ENCODE measurements at regions not wholly inside any gene's neighbourhood (a gene's known extent, or its start where the extent isn't known, plus 50 kb on each side); places are given as distances from the start of the nearest gene placed in this dataset.

DNA sequence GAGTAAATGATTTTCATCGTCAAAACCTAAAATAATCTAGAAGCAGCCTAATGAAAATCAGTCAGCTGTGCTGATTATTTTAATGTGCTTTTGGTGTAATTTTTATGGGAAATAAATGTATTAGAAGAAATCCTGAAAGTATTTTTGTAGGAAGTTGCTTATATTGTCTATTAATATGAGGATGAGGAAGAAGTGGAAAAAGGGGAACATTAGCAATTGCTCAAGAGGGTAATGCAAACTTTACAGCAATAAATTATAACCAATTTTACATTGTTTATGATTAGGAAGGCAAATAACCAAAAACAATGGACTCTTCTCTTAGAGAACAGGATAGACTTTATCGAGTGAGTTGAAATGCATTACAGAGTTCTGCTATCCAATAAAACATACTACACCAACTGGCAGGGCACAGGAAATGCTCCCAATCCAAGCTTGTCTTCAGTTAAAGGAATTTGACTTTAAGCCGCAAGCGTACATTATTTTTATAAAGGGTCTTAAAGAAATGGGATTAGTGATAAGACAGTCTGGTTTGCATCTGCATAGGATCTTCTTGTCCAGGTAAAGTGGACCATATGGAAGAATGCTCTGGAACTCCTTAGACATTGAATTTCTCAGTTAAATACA lies 374.8 kb downstream of the PDGFC start:
- no peak for DNase-seq (ENCODE audit: insufficient read length, low spot score)
- no peak for FAIRE-seq

DNA sequence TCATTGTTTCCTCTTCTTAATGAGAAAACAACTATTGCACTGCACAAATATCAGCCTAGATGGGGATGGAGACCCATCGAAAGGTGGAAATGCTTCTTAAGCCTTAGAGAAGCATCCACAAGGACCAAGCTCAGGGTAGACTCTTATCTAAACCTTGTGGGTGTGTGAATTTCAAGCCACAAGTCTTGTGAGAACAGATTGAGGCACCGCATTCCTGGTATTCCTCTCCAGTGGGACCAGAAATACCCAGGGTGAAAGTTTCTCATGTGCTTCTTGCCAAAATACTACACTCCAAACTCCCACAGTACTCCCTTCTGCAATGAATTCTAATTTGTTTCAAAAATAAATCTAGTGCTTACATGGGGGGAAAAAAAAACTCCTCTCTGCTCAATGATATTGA lies 375.6 kb downstream of the PDGFC start:
- FAIRE-seq: no peak
- no peak for DNase-seq (ENCODE audit: insufficient read length, low spot score)

DNA sequence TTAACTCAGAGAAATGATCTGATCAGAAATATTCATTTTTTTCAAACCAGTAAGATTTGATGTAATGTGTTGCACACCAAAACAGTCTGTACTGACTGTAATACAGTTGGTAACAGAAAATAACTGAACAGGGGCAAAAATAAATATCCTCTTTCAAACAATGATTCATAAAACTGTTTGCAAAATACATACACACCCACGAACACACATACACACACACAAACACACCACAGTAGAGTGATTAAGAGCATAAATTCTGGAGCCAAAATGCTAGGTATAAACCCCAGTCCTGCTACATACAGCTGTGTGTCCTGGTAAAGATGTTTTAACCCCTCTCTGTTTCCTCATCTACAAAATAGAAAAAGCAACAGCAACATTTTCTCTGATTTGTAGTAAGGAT lies 376.6 kb downstream of the PDGFC start:
- FAIRE-seq (no peak), DNase-seq (ENCODE audit: insufficient read length, low spot score) (no peak)

DNA sequence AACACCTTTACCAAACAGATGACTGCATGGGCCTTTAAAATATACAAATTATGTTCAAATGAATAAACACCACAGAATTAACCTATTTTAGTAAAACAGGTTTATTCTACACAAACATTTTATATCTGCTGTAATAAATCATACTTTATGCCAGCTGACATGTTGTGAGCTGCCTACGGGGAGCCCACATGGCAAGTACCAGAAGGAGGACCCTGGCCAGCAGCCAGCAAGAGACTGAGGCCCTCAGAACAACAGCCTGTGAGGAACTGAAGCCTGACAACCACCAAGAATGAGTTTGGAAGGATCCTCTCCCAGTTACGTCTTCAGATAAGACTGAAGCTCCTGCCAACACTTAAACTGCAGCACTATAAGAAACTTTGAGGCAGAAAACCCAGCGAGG lies 377.0 kb downstream of the PDGFC start:
- DNase-seq (ENCODE audit: insufficient read length, low spot score) (no peak), FAIRE-seq (no peak)

DNA sequence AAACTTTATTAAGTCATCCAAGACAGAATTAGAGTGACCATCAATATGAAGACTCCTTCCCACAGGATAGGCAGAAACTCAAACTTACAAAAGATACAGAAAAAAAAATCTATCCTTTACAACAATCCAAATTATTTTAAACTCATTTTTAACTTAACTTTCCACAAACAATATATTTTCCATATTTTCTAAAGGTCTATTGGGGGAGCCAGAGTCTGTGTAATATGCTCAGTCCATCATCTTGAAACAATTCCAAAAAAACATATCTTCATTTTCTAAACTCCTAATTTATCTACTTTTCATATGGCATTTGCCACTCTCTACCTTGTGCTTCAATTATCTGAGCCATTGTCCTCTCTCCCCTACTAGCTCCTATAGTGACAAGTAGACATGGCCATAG lies 378.1 kb downstream of the PDGFC start:
- FAIRE-seq: no peak
- DNase-seq (ENCODE audit: insufficient read length, low spot score): no peak

DNA sequence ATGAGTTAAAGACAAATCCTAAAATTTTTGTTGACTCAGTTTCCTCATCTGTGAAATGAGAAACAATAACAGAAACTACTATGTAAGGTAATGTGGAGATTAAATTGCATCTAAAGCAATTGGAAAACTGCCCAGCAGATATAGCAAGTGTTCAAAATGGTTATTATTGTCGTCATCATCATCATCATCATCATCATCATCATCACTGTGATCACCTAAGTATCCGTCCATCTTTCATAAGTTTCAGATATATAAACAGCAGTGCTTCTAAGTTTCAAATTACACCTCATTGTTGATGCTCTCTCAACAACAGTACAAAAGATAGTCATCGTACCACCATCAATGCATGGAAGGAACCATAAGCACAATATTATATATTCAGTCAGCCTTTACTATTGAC lies 379.9 kb downstream of the PDGFC start:
- FAIRE-seq (no peak), DNase-seq (ENCODE audit: insufficient read length, low spot score) (no peak)

DNA sequence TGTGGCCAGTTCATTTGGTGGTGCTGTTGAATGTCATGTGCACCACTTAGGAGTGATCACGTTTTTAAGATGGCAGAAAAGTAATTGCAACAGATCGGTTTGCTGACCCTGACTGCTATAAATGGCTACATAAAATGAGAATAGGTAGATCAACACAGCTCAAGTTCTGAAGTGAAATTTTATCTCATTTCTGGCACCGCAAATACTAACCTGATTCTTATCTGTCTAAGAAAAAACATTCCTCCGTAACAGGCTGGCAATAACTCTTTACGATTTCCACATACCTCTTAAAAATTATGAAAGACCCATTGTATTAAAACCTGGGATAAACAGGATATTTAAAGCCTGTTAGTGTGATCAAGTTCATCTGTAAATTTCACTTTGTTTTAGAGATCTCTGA lies 387.5 kb downstream of the PDGFC start:
- DNase-seq (ENCODE audit: insufficient read length, low spot score): peak; percentile 25
- FAIRE-seq: peak; percentile 23

DNA sequence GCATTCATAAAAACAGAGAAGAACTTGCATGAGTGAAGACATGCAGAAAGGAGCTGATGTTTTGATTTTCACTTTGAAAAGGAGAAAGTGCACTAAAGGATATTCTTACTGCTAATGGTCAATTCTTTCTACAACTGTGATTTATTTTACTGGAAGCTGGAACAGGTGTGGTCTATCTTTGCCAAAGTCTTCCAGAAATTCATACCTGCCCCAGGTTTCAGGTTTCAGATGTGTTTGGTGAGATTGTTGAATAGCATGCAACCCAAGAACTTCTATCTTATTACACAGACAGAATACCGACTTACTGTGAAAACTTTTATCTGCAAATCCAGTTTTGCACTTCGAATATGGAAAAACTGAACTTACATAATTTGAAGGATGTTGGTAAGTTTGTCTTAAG lies 388.3 kb downstream of the PDGFC start:
- FAIRE-seq (no peak), DNase-seq (ENCODE audit: insufficient read length, low spot score) (no peak)

DNA sequence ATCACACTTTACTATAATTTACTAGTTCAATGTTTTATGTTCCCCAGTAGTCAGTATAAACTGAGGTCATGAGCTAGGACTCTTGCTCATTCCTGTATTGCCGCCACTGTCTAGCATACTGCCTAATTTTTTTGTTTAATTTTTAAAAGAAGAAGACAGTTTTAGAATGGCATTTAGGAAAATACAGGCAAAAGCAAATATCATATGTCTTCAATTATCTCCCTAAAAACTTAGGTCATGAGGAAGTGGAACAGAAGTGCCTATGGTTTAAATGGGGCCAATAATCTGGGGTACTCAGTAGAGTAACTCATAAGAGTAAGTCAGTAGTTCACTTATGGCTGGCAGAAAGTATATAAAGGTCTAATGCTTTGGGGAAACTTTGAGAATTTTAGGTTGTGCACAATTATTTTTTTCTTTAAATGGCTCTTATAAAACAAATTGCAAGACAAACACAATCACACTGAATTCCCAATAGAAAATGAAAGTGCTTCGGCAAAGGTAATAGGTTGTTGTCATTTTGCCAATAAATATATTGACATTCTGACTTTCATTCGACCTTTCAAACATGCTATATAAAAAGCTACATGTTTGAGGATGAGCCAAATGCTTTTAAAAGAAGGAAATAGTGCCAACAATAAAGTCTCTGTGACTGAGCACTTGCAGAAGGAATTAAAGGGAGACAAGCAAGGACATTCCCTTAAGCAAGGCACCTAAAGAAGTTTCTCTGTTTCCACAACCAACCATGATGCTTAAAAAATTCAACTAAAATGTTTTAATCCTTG lies 390.1 kb downstream of the PDGFC start:
- no peak for DNase-seq (ENCODE audit: insufficient read length, low spot score)
- no peak for FAIRE-seq

DNA sequence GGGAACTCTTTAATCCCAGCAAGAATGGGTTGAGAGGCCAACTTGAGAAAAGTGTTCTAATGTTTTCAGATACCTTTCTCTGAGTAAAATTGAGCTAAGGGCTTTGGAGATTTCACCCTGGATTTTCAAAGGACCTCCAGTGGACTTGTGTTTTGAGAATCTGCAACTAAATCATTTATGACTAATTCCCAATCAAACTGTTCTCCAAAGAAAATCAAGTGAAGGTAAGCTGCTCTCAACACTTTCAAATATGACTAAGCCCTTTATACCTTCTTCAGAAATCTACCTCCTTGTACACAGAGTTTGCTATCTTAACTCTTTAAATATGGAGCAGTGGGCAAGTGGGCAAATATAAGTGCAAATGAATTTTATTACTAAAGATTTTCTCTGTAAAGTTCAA lies 392.9 kb downstream of the PDGFC start:
- DNase-seq (ENCODE audit: insufficient read length, low spot score) (no peak), FAIRE-seq (no peak)

DNA sequence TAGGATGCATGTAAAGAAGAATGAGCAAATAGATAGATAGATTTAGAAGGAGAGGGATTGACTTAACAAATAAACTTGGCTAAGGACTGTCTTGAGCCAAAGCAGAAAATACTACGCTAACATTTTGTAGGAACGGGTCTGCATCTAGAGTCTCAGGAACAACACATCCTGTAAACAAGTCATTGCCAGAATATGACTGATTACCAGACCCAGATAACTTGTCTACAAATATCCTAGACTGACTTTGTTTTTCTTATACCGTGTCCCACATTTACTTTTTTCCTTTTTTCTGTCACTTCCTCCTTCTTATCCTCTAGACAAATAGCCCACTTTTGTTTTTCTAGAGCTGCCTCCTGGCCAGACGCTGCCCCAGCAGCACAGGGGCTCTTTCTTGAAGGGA lies 393.6 kb downstream of the PDGFC start:
- FAIRE-seq (no peak), DNase-seq (ENCODE audit: insufficient read length, low spot score) (no peak)

DNA sequence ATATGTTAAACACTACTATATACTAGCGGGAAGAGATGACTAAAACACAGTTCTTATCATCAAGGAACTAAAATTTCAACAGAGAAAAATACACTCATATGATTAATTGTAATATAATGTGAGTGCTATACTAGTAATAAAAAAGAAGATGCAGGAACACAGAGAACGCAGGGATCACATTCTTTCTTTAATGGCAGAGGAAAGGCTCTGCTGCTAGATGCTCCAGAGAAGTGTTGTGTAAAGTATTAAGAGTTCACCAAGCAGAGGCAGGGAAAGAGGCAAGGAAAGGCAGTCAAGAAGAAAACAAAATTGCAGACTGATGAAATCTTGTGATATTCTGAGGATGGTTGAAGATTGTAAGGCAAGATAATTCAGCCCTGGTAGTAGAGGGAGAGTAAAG lies 394.7 kb downstream of the PDGFC start:
- no peak for FAIRE-seq
- DNase-seq (ENCODE audit: insufficient read length, low spot score): no peak

DNA sequence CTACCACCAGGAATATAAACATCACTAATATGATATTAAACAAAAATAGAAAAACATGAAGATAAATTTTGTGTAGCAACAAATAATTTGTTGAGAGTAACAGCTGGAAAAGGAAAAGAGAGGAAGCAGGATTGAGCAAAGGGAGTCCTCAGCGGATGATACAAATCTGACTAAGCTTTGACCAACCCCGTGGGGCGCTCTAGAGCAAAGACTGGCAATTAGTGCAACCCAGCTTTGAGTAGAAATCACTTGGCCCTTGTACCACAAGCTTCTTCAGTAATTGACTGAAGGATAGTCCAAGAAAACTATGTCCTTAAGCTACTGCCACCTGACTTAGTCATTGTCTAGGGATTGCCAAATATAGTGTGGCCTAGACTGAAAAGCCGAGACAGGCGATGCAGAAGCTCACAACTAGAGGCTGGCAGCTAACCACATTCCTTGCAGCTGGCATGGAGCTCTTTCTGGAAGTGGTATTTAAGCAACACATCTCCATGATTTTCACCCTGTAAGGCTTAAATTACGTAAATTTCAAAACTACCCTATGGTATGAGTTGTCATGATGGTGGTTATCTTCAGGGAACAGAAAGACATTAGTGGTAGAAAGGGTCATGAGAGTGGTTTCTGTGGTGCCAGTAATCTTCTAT lies 396.0 kb downstream of the PDGFC start:
- no peak for FAIRE-seq

DNA sequence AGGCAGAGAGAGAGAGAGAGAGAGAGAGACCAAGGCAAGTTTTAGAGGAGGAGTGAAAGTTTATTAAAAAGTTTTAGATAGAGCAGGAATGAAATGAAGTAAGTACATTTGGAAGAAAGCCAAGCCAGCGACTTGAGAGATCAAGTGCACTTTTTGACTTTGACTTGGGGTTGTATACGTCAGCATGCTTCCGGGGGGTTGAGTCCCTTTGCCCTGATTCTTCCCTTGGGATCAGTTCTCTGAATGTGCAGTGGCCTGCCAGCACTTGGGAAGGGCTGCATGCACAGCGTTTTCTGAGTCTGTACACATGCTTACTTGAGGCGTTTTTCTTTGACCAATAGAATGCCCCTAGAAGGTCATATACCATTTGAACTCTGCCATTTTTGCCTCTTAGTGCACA lies 400.5 kb downstream of the PDGFC start:
- no peak for DNase-seq (ENCODE audit: insufficient read length, low spot score)
- no peak for FAIRE-seq

More for the DNA sequence above, 396.0 kb downstream of the PDGFC start:
- no peak for DNase-seq (ENCODE audit: insufficient read length, low spot score)

DNA sequence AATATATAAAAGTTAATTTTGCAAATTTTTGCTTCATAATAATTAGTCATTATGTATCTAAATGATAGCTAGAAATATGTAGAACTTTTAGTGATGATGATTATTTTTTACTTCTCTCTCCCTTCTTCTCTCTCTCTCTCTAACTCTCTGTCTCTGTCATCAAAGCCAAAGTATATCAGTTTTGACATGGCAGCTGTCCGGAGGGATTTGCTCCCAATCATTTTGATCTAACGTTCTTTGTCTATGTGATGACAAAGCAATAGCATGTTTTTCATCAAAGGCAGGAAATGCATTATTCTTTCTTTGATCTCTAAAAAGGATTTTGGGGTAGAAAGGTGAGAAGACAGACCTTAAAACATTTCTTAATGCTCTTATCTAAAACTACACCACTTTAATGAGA lies 402.1 kb downstream of the PDGFC start:
- DNase-seq (ENCODE audit: insufficient read length, low spot score): no peak
- FAIRE-seq: no peak

DNA sequence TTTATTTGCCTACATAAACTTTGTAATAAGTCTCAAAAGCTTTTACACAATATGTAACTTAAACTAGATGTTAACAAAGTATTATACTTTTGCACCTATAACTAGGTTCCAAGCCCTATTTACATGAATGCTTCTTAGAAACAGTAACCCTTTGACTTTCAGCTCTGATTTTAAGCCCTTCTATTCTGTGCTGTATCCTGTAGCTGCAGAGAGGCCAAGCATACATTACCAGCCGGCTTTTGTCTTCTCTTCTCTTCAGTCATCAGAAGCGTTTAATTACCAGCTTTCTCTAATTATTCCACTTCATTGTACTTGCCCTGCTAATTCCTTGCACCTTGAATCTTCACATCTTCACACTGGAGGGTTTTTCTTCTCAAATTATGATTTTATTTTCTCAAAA lies 403.1 kb downstream of the PDGFC start:
- DNase-seq (ENCODE audit: insufficient read length, low spot score) (no peak), FAIRE-seq (no peak)

DNA sequence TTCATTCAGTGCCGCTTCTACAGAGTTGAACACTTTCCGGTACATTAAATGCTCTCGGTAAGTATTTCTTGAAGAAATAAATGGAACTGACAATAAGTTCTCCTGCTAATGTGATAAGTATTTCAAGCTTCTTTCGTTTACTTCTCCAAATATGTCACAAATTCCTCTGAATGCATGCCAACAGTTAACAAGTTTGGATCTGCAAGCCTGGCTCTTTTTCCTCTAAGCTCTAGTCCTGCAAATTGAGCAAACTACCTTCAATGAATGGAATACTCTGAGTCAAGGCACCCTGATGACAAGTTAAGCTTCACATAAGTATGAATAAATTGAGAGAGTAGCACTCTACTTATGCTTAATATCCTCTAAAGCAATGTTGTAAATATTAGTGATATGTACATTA lies 403.6 kb downstream of the PDGFC start:
- FAIRE-seq (no peak), DNase-seq (ENCODE audit: insufficient read length, low spot score) (no peak)

DNA sequence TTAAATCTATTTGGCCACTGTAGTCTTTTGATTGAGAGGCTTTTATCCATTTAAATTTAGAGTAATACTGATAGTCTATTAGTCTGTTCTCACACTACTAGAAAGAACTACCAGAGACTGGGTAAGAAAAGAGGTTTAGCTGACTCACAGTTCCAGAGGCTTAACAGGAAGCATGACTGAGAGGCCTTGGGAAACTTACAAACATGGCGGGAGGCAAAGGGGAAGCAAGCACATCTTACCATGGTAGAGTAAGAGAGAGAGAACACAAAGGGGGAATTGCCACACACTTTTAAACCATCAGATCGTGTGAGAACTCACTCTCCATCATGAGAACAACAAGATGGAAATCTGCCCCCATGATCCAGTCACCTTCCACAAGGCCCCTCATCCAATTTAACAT lies 410.9 kb downstream of the PDGFC start:
- DNase-seq (ENCODE audit: insufficient read length, low spot score) (no peak), FAIRE-seq (no peak)

DNA sequence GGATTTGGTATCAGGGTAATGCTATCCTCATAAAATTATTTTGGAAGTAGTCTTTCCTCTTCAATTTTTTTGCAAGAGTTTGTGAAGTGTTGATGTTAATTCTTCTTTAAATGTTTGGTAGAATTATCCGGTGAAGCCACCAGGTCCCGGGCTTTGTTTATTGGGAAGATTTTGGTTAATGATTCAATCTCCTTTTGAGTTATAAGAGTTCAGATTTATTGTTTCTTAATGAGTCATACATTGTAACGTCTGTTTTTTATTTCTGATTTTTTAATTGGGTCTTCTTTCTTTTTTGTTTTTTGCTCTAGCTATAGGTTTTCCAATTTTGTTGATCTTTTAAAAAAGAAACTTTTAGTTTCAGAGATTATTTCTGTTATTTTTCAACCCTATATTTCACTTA lies 412.3 kb downstream of the PDGFC start:
- no peak for FAIRE-seq
- no peak for DNase-seq (ENCODE audit: insufficient read length, low spot score)

DNA sequence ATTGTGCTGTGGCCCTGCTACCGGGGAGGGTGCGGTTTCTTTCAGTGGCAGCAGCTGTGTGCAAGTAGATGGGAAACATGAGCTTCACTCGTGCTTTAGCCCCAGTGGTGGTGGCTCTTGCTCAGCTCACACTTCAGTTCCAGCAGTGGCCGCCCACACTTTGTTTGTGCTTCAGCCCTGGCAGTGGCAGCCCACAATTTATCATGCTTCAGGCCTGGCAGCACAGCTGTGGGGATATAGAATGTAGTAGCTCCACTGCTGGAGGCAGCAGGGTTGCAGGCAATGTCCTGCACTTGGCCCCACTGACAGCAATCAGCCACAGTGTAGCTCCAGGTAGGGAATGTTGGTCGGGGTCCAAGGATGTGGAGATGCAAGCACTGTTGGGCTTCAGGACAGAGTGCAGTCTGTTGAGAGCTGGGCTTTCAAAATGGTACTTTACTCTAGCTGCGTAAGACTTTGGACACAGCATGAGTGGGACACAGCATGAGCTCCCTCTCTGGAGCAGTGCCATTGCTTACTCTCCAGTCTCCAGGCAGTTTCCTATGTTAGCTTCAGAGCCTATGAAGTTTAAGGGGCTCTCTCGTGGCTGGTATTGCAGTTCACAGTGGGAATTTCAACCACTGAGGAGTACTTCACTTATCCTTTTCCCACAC lies 413.1 kb downstream of the PDGFC start:
- FAIRE-seq (no peak), DNase-seq (ENCODE audit: insufficient read length, low spot score) (no peak)

DNA sequence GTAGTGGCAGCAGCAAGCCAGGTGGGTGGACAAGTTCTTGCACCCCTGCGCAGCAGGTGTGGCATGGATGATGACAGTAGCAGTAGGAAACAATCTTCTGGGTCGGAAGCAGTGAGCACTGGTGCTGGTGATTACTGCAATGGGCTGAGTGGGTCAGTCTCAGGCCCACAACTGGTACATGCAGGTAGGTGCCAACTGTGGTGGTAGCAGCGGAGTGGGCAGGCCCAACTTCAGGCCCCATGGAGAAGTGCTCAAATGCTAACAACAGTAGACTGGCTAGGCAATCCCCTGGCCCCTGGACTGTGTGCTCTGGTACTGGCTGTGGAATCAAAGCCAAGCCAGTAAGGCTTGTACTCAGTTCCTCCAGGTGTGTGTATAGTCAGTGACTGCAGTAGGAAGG lies 413.7 kb downstream of the PDGFC start:
- FAIRE-seq: peak; percentile 42
- DNase-seq (ENCODE audit: insufficient read length, low spot score): no peak

DNA sequence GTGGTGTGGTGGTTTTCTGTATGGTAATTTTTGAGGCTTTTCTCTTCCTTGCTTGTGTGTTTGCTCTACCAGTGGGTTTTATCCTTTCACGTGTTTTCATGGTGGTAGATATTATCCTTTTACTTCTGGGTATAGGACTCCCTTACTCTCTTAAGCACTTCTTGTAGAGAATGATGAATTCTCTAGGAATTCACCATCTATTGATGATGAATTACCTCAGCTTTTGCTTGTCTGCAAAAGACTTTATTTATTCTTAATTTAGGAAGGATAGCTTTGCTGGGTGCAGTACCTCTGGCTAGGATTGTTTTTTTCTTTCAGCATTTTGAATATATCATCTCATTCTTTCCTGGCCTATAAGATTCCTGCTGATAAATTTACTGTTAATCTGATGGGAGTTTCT lies 415.3 kb downstream of the PDGFC start:
- no peak for FAIRE-seq
- no peak for DNase-seq (ENCODE audit: insufficient read length, low spot score)

All from HTR-8/SVneo (cell line).